H1 (cell line): ENCODE measurements at regions not wholly inside any gene's neighbourhood (a gene's known extent, or its start where the extent isn't known, plus 50 kb on each side); places are given as distances from the start of the nearest gene placed in this dataset.

Source experiments
- CTCF ChIA-PET: fragments of 300-600 bp; sonication (Branson Sonifier 250); formaldehyde crosslinking; loops from one replicate; lab custom pipeline; 2021; ENCODE audit not compliant: partially characterized antibody; lab: Charles Lee
- POLR2A ChIA-PET: fragments of 300-600 bp; sonication (Branson Sonifier 250); formaldehyde crosslinking; loops from one replicate; lab custom pipeline; 2021; ENCODE audit warnings: inconsistent platforms; ENCODE audit not compliant: partially characterized antibody; lab: Charles Lee
- DNase-seq, 2 experiments: peaks; one replicate each; pipeline versions ENCODE4 v3.0.0 to v3.0.0-alpha.2; 2010 to 2022; ENCODE audit warnings: low spot score in 2 of 2, low read depth in 1 of 2, mixed read lengths in 1 of 2
- FAIRE-seq: peaks from 2 replicates; lab custom pipeline; 2011; peaks lifted over from hg19 to GRCh38; lab: Jason Lieb, UNC
- H2AFZ ChIP-seq: 2 replicates; pipeline ENCODE4 v1.8.1; 2012; ENCODE audit warnings: low read length, inconsistent platforms
- H2AK5ac ChIP-seq: 2 replicates; pipeline ENCODE4 v1.6.1; 2013; ENCODE audit warnings: low read depth, low read length
- H2BK120ac ChIP-seq: replicated peaks from 2 replicates; pipeline ENCODE3; 2013; ENCODE audit warnings: low read depth, low read length, inconsistent platforms
- H2BK12ac ChIP-seq: 2 replicates; pipeline ENCODE4 v1.6.1; 2013; ENCODE audit warnings: low read depth, low read length
- H2BK15ac ChIP-seq: 2 replicates; pipeline ENCODE4 v1.6.1; 2013; ENCODE audit warnings: low read length
- H2BK20ac ChIP-seq: 2 replicates; pipeline ENCODE4 v1.6.1; 2013; ENCODE audit warnings: low read length
- H2BK5ac ChIP-seq: 2 replicates; pipeline ENCODE4 v1.6.1; 2013; ENCODE audit warnings: low read depth, low read length
- H3K14ac ChIP-seq: 2 replicates; pipeline ENCODE4 v1.6.1; 2013; ENCODE audit warnings: inconsistent platforms; ENCODE audit not compliant: insufficient read length
- H3K18ac ChIP-seq: 2 replicates; pipeline ENCODE4 v1.6.1; 2013; ENCODE audit warnings: low read length; ENCODE audit errors: extremely low read depth
- H3K23ac ChIP-seq: 2 replicates; pipeline ENCODE4 v1.6.1; 2013; ENCODE audit warnings: inconsistent platforms; ENCODE audit not compliant: insufficient read length
- H3K23me2 ChIP-seq: 2 replicates; pipeline ENCODE4 v1.6.1; 2013; ENCODE audit warnings: low read depth, low read length
- H3K27ac ChIP-seq: 2 replicates; pipeline ENCODE4 v1.6.1; 2011; ENCODE audit warnings: low read depth, low read length, inconsistent platforms
- H3K27me3 ChIP-seq, 4 experiments: replicated peaks in 1 of 4; 1 replicate in 1 of 4; 2 replicates in 3 of 4; pipeline versions ENCODE4 v1.6.1 to v1.8.1; 2011 to 2013; ENCODE audit warnings: low read length in 3 of 4, mild to moderate bottlenecking in 3 of 4, inconsistent platforms in 2 of 4, mixed read lengths in 2 of 4, moderate library complexity in 1 of 4; ENCODE audit not compliant: control insufficient read depth in 3 of 4, insufficient read depth in 3 of 4; ENCODE audit errors: extremely low read depth in 1 of 4
- H3K36me3 ChIP-seq, 4 experiments: 2 replicates each; pipeline versions ENCODE4 v1.6.1 to v1.8.1; 2011 to 2013; ENCODE audit warnings: mild to moderate bottlenecking in 4 of 4, low read length in 3 of 4, moderate library complexity in 2 of 4, control low read depth in 1 of 4, inconsistent platforms in 1 of 4; ENCODE audit not compliant: insufficient read depth in 4 of 4, control insufficient read depth in 2 of 4
- H3K4ac ChIP-seq: replicated peaks from 2 replicates; pipeline ENCODE3; 2013; ENCODE audit warnings: low read length, low read depth, mixed read lengths, inconsistent platforms; ENCODE audit not compliant: insufficient read length
- H3K4me1 ChIP-seq, 4 experiments: replicated peaks in 1 of 4; 1 replicate in 1 of 4; 2 replicates in 3 of 4; pipeline versions ENCODE4 v1.6.1 to v1.8.1; 2011 to 2013; ENCODE audit warnings: low read length in 3 of 4, inconsistent platforms in 2 of 4, mixed read lengths in 1 of 4; ENCODE audit not compliant: insufficient read depth in 4 of 4, control insufficient read depth in 3 of 4
- H3K4me2 ChIP-seq, 2 experiments: 2 replicates each; pipeline versions ENCODE4 v1.6.1 to v1.8.1; 2011 to 2013; ENCODE audit warnings: low read depth in 2 of 2, low read length in 2 of 2, control low read depth in 1 of 2, inconsistent platforms in 1 of 2, mild to moderate bottlenecking in 1 of 2; ENCODE audit not compliant: insufficient read depth in 1 of 2
- H3K4me3 ChIP-seq, 4 experiments: fragments of 200-600, 300-600 bp in 1 of 4; sonication (generic), shearing (Covaris generic), sonication (Bioruptor Twin) in 1 of 4; 2 replicates each; pipeline versions ENCODE4 v1.5.1 to v1.8.1; 2011 to 2016; ENCODE audit warnings: low read length in 4 of 4, low read depth in 3 of 4, control low read depth in 2 of 4, inconsistent platforms in 2 of 4, mild to moderate bottlenecking in 2 of 4, mixed read lengths in 1 of 4, moderate library complexity in 1 of 4; ENCODE audit not compliant: insufficient read depth in 2 of 4; ENCODE audit errors: extremely low read depth in 1 of 4
- H3K56ac ChIP-seq: replicated peaks from 2 replicates; pipeline ENCODE3; 2013; ENCODE audit warnings: low read depth, mild to moderate bottlenecking, mixed read lengths, low read length, inconsistent platforms; ENCODE audit not compliant: insufficient read length
- H3K79me1 ChIP-seq: 2 replicates; pipeline ENCODE4 v1.6.1; 2013; ENCODE audit warnings: low read depth, low read length, control low read depth
- H3K79me2 ChIP-seq, 2 experiments: 2 replicates each; pipeline versions ENCODE4 v1.6.1 to v1.8.1; 2012 to 2013; ENCODE audit warnings: low read length in 2 of 2, mild to moderate bottlenecking in 2 of 2, inconsistent platforms in 1 of 2; ENCODE audit not compliant: insufficient read depth in 2 of 2, control insufficient read depth in 1 of 2
- H3K9ac ChIP-seq, 4 experiments: replicated peaks in 1 of 4; 1 replicate in 1 of 4; 2 replicates in 3 of 4; pipeline versions ENCODE4 v1.6.1 to v1.8.1; 2011 to 2013; ENCODE audit warnings: low read depth in 3 of 4, low read length in 3 of 4, control low read depth in 2 of 4, mild to moderate bottlenecking in 2 of 4, moderate library complexity in 2 of 4, inconsistent platforms in 1 of 4; ENCODE audit errors: extremely low read depth in 1 of 4
- H3K9me3 ChIP-seq, 2 experiments: 2 replicates each; pipeline versions ENCODE4 v1.6.1 to v1.8.1; 2012 to 2013; ENCODE audit warnings: mild to moderate bottlenecking in 2 of 2, moderate library complexity in 2 of 2, control low read depth in 1 of 2, inconsistent platforms in 1 of 2, low read depth in 1 of 2, low read length in 1 of 2, mixed read lengths in 1 of 2; ENCODE audit not compliant: insufficient read depth in 2 of 2
- H4K20me1 ChIP-seq, 2 experiments: replicated peaks in 1 of 2; 2 replicates each; pipeline versions ENCODE3 to v1.8.1; 2011 to 2013; ENCODE audit warnings: inconsistent platforms in 2 of 2, low read length in 2 of 2, mild to moderate bottlenecking in 1 of 2; ENCODE audit not compliant: insufficient read depth in 2 of 2, control insufficient read depth in 1 of 2
- H4K5ac ChIP-seq: 2 replicates; pipeline ENCODE4 v1.6.1; 2013; ENCODE audit warnings: low read length, low read depth, mixed read lengths, inconsistent platforms; ENCODE audit not compliant: insufficient read length
- H4K8ac ChIP-seq: 2 replicates; pipeline ENCODE4 v1.8.0; 2013; ENCODE audit warnings: mild to moderate bottlenecking, moderate library complexity, low read length, inconsistent platforms; ENCODE audit not compliant: insufficient read depth; ENCODE audit errors: extremely low read depth
- H4K91ac ChIP-seq: replicated peaks from 2 replicates; pipeline ENCODE3; 2013; ENCODE audit warnings: low read length, mixed read lengths, inconsistent platforms; ENCODE audit not compliant: insufficient read length
- BACH1 ChIP-seq: IDR thresholded peaks from 2 replicates; pipeline ENCODE4 v1.6.1; 2012; ENCODE audit warnings: low read length, improper control_type of control experiment
- CHD2 ChIP-seq: IDR thresholded peaks from 2 replicates; pipeline ENCODE4 v1.6.1; 2012; ENCODE audit warnings: low read length, improper control_type of control experiment
- CTCF ChIP-seq, 3 experiments: IDR thresholded peaks; 1 replicate in 2 of 3; 2 replicates in 1 of 3; pipeline versions ENCODE4 v1.5.1 to v1.6.1; 2011; ENCODE audit warnings: low read length in 3 of 3, mild to moderate bottlenecking in 3 of 3, inconsistent platforms in 2 of 3, low read depth in 1 of 3, moderate library complexity in 1 of 3; ENCODE audit not compliant: insufficient read depth in 1 of 3; ENCODE audit errors: control extremely low read depth in 1 of 3
- EZH2 ChIP-seq: fragments of 200-600 bp; sonication (generic); IDR thresholded peaks from 2 replicates; pipeline ENCODE4 v1.7.1; 2012; ENCODE audit warnings: low read depth, mild to moderate bottlenecking, moderate library complexity, low read length, inconsistent platforms; ENCODE audit not compliant: severe bottlenecking
- POLR2AphosphoS5 ChIP-seq: IDR thresholded peaks from 2 replicates; pipeline ENCODE4 v1.6.1; 2011; ENCODE audit warnings: low read depth, low read length
- POU5F1 ChIP-seq: IDR thresholded peaks from 2 replicates; pipeline ENCODE4 v1.6.1; 2011; ENCODE audit warnings: low read depth, mild to moderate bottlenecking, low read length, moderate library complexity
- RNF2 ChIP-seq: fragments of 200-900, 300-1000 bp; sonication (generic); IDR thresholded peaks from 2 replicates; pipeline ENCODE4 v1.7.1; 2016; ENCODE audit warnings: borderline replicate concordance, low read depth, mild to moderate bottlenecking, antibody characterized with exemption, low read length; ENCODE audit not compliant: poor library complexity, severe bottlenecking; ENCODE audit errors: missing control alignments
- SAP30 ChIP-seq: fragments of 300-600 bp; sonication (generic); IDR thresholded peaks from 2 replicates; pipeline ENCODE4 v1.7.1; 2012; ENCODE audit warnings: low read length, moderate library complexity, mild to moderate bottlenecking, inconsistent platforms; ENCODE audit not compliant: insufficient read depth, insufficient replicate concordance
- SP2 ChIP-seq: IDR thresholded peaks from 2 replicates; pipeline ENCODE4 v1.6.1; 2012; ENCODE audit warnings: mild to moderate bottlenecking, low read length, inconsistent platforms
- TBP ChIP-seq: IDR thresholded peaks from 2 replicates; pipeline ENCODE4 v1.6.1; 2011; ENCODE audit warnings: low read depth, low read length, improper control_type of control experiment
- TCF12 ChIP-seq: IDR thresholded peaks from 2 replicates; pipeline ENCODE4 v1.6.1; 2011; ENCODE audit warnings: low read depth, mild to moderate bottlenecking, low read length
- YY1 ChIP-seq: IDR thresholded peaks from 2 replicates; pipeline ENCODE4 v1.6.1; 2011; ENCODE audit warnings: low read depth, mild to moderate bottlenecking, low read length
- WGBS, 2 experiments: shearing (Covaris generic) in 1 of 2; methylation state at CpG; one replicate each; pipeline versions ENCODE4 v1.1.6 to v1.1.7; 2013 to 2015; ENCODE audit warnings: low lambda C conversion rate in 2 of 2, mixed read lengths in 2 of 2, inconsistent platforms in 1 of 2, low coverage in 1 of 2, missing lambda C conversion rate in 1 of 2; ENCODE audit not compliant: insufficient replicate concordance in 2 of 2, insufficient coverage in 1 of 2, insufficient read length in 1 of 2; ENCODE audit errors: extremely low coverage in 1 of 2, missing lambda C conversion rate in 1 of 2; 5-methylcytosine and 5-hydroxymethylcytosine counted together
- TF ChIP-seq, protein P1 (sequence below): IDR thresholded peaks from 2 replicates; pipeline ENCODE4 v1.6.1; 2012; ENCODE audit warnings: inconsistent platforms

DNA sequence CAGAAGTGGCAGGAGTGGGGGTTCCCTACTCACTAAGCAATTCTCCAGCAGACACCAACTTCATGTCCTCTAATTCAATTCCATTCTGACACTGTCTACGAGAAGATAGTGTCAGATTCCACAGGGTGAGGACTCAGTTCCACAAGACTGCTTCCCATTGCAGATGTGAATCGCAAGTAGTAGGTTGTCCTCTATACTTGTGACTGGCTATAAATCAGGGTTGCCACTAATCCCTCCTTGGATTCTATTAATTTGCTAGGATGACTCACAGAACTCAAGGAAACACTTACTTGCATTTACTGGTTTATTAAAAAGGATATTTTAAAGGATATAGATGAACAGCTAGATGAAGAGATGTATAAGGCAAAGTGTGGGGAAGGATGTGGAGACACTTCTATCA lies 184.1 kb upstream of the ACVR2A start:
- CTCF ChIA-PET = interaction anchor here (0.8 kb wide), 1 partner anchor 11 kb away, joined by 6 read pairs; no protein-coding TSS in a partner anchor
- POLR2A ChIA-PET = no interaction called here
- H2BK15ac ChIP-seq = no peak overlapping the region
- no peaks in the 10 kb centered on the region for H3K79me2 ChIP-seq
- no peak overlapping the region for H3K23ac ChIP-seq
- no peak overlapping the region for H2BK120ac ChIP-seq
- no peaks in the 10 kb centered on the region for H3K4me1 ChIP-seq
- H3K9ac ChIP-seq = no peak overlapping the region
- H3K14ac ChIP-seq = no peak overlapping the region
- no peak overlapping the region for H3K4ac ChIP-seq
- H4K91ac ChIP-seq = no peak overlapping the region
- H3K27me3 ChIP-seq = no peaks in the 10 kb centered on the region; a peak in 1 of 7 replicates
- H3K4me2 ChIP-seq = no peak overlapping the region
- FAIRE-seq (no peak), DNase-seq (no peak)
- no peak overlapping the region for H3K18ac ChIP-seq
- H2AFZ ChIP-seq = no peak overlapping the region
- no peak overlapping the region for H2BK20ac ChIP-seq
- H3K23me2 ChIP-seq = no peaks in the 10 kb centered on the region
- H2BK12ac ChIP-seq = no peak overlapping the region
- no peak overlapping the region for H3K27ac ChIP-seq
- no peaks in the 10 kb centered on the region for H3K36me3 ChIP-seq
- no peak overlapping the region for H3K4me3 ChIP-seq
- no peak overlapping the region for H2AK5ac ChIP-seq
- no peaks in the 10 kb centered on the region for H3K79me1 ChIP-seq
- no peak overlapping the region for H4K5ac ChIP-seq
- H3K9me3 ChIP-seq = no peaks in the 10 kb centered on the region
- no peak overlapping the region for H4K8ac ChIP-seq
- H2BK5ac ChIP-seq = no peak overlapping the region
- WGBS, 2 experiments = 88% methylated on average over 2 of the region's 2 CpGs; no CpG with 5 or more reads in 1 of the 2 experiments
- no peak overlapping the region for H3K56ac ChIP-seq
- H4K20me1 ChIP-seq = no peaks in the 10 kb centered on the region
- TF ChIP-seq SAP30 (no peak), BACH1 (no peak), YY1 (no peak), POLR2AphosphoS5 (no peak), TBP (no peak), TCF12 (no peak), CHD2 (no peak), POU5F1 (no peak), CTCF (IDR thresholded peaks at IDR 0.05; ENCODE audit: control extremely low read depth in 1 of 3, insufficient read depth in 1 of 3, low read depth in 1 of 3, low read length in 3 of 3) (no peak), RNF2 (no peak), EZH2 (no peak), SP2 (no peak)
- TF ChIP-seq, protein P1, sequence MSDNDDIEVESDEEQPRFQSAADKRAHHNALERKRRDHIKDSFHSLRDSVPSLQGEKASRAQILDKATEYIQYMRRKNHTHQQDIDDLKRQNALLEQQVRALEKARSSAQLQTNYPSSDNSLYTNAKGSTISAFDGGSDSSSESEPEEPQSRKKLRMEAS = no peak
